Coronary artery (tissue), 2 donors: ENCODE measurements at regions not wholly inside any gene's neighbourhood (a gene's known extent, or its start where the extent isn't known, plus 50 kb on each side); places are given as distances from the start of the nearest gene placed in this dataset.

Source experiments
- DNase-seq: peaks from one replicate; pipeline ENCODE4 v3.0.0-alpha.2; 2017; ENCODE audit warnings: low spot score
- H3K27ac ChIP-seq, 2 donors: fragments of 200-600 bp; sonication (generic); one replicate each; pipeline ENCODE4 v1.5.1; 2016 to 2019
- H3K4me3 ChIP-seq: fragments of 200-600 bp; sonication (generic); 2 replicates; pipeline ENCODE4 v1.5.1; 2016; ENCODE audit warnings: mild to moderate bottlenecking, moderate library complexity
- CTCF ChIP-seq: fragments of 200-600 bp; sonication (generic); IDR thresholded peaks from one replicate; pipeline ENCODE4 v1.5.1; 2019; ENCODE audit warnings: antibody characterized with exemption

DNA sequence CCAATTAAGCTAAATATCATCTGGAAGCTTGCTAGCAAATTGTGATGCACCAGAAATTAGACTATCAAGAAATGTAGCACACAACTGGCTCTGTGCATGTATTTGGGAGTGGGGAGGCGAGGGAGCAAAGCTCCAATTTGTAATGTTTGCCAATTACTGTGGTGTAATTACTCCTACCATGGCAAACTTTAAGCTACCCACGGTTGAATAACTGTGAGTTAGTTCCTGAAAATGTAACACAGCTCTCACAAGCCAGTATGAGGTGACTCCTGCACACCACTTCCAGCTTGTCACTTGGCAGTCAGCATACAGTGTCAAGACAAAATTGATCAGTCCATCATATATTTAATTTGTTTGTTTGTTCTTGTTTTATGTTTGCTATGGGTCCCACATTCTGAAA is 141.2 kb downstream of the TM2D1 start:
- no peak overlapping the region for H3K27ac ChIP-seq
- no peak for DNase-seq
- TF ChIP-seq CTCF: no peak
- H3K4me3 ChIP-seq: no peak overlapping the region

- no peak overlapping the region for H3K4me3 ChIP-seq
- H3K27ac ChIP-seq: no peak overlapping the region
- DNase-seq: no peak
- no peak for TF ChIP-seq CTCF
These were observed 143.7 kb downstream of the TM2D1 start for GRCh38 chr1:61581251-61581650.

DNA sequence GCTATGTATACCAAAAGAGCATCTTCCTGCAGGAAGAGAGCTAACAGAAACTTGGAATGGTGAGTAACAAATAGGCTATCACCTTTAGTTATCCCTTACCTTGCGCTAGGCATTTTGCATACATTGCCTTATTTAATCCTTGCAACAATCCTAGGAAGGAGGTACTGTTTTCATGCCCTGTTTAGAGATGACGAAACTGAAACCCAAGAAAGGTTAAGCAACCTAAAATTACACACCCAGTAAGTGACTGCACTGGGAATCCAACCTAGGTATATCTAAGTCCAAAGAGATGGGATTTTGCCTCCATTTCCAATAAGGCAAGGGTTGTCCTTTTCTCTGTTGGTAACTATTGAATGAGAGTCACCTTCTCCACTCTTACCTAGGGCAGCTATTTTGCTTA is 144.5 kb downstream of the TM2D1 start:
- no peak for TF ChIP-seq CTCF
- DNase-seq: no peak
- Histone ChIP-seq H3K27ac (no peak overlapping the region), H3K4me3 (no peak overlapping the region)

DNA sequence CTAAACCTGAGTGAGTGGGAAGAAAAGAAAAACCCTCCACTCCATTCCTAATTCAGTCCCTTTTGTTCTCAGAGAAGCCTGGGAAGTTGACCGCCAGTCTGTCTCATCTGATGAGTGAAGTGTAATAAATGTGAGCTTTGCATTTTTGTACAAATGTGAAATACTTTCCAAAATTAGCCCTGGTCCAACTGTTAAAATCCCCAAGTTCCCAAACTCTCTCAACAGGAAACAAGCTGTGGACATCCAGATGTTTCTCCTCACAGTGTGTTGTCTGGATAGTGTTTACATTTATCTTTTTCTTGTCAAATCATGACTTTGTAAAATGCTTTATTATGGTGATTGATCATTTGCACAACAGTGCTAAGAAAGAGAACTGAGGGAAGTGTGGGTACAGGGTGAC is 145.1 kb downstream of the TM2D1 start:
- DNase-seq: no peak
- no peak for TF ChIP-seq CTCF
- Histone ChIP-seq H3K27ac (no peak overlapping the region), H3K4me3 (no peak overlapping the region)

- Histone ChIP-seq H3K4me3 (no peak overlapping the region), H3K27ac (no peak overlapping the region)
- no peak for TF ChIP-seq CTCF
- DNase-seq: no peak
These were observed 152.9 kb downstream of the TM2D1 start for GRCh38 chr1:61572046-61572445.

DNA sequence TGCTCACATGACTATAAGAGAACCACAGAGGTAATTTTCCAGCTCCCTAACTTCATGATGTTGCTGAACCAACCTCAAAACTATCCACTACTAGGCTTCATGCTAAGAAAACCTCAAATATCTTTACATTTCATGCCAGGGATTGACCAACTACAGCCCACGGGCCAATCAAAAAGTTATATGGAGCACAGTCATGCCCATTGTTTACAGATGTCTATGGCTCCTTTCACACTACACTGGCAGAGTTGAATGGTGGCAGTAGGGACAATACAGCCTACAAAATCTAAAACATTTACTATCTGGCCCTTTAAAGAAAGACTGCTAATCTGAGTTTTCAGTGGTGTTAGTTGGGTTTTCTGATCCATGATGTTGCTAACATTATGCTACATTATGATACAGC is 154.8 kb downstream of the TM2D1 start:
- no peak for DNase-seq
- H3K27ac ChIP-seq: no peak overlapping the region
- H3K4me3 ChIP-seq: no peak overlapping the region
- TF ChIP-seq CTCF: no peak

DNA sequence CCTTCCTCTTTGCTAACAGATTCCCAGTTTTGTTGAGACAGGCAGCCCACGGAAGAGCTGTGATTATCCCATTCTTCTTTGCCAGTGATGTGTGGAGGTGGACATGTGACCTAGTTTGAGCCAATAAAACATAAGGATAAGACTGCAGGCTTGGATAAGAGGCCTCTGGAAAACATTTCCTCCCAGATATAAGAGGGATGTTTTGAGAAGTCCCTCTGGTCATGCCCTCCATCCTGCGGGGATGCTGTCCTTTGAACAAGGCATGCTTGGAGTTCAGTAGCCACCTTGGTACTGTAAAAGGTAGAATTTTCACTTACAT is 155.7 kb downstream of the TM2D1 start:
- H3K4me3 ChIP-seq: no peak overlapping the region
- no peak for TF ChIP-seq CTCF
- H3K27ac ChIP-seq: no peak overlapping the region
- DNase-seq: no peak
